ENCODE measurements at regions not wholly inside any gene's neighbourhood (a gene's known extent, or its start where the extent isn't known, plus 50 kb on each side); places are given as distances from the start of the nearest gene placed in this dataset.

DNA sequence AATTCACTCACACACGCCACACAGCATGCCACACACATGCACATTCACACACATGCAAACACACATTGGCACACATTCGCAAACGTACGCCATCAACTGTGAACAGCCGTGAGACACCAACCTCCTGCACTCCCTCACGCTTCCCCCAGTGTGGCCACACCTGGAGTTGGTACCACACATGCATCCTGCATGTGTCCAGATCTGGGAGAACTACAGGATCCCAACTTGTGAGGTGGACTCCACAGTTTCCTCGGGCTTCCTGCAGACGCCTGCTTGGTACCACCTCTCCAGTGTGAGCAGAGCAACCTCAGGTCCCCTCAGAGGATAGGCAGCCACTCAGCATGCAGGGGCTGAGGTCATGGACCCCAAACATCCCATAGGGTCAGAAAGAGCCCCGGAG lies 239.0 kb downstream of the EIPR1 start:
- DNase-seq (ENCODE audit: low read depth) = no peak

- DNase-seq (ENCODE audit: low read depth) = no peak
Observed at GRCh38 chr2:3137651-3138300, 239.8 kb downstream of the EIPR1 start.

GRCh38 chr2:3135676-3136075 lies 241.9 kb downstream of the EIPR1 start:
- no peak for DNase-seq (ENCODE audit: low read depth)

DNA sequence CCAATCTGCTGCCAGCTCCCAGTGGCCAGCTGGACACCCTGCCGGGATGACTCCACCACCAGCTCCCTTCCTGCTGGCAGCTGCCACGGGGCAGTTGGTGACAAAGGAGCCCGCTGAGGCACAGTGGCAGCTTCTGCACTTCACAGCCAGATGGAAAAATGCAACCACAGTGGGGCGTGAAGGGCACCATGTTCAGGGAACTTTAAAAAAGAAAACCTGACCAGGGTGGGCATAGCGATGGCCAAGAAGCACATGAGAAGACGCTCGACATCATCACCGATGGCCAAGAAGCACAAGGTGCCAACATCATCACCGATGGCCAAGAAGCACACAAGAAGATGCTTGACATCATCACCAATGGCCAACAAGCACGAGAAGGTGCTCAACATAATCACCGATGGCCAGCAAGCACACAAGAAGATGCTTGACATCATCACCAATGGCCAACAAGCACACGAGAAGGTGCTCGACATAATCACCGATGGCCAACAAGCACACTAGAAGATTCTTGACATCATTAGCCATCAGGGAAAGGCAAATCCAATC lies 243.5 kb downstream of the EIPR1 start:
- DNase-seq (ENCODE audit: low read depth) = no peak

DNA sequence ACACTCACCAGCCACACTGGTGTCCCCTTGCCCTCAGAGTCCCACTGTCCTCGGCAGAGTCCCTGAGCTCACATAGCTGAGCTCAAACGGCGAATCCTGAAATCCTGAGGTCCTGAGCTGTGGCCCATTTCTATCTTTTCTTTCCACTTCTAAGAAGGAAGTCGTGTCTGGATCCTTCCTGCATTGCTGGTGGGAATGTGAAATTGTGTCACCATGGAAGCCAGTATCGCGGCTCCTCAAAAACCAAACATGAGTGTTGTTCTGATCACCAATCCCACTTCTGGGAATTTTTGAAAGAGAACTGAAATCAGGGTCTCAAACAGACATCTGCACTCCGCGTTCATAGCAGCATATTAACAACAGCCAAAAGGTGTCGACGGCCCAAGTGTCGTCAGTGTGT lies 244.7 kb downstream of the EIPR1 start:
- no peak for DNase-seq (ENCODE audit: low read depth)

- DNase-seq (ENCODE audit: low read depth) = no peak
Observed at GRCh38 chr2:3132466-3132865, 245.2 kb downstream of the EIPR1 start.

DNA sequence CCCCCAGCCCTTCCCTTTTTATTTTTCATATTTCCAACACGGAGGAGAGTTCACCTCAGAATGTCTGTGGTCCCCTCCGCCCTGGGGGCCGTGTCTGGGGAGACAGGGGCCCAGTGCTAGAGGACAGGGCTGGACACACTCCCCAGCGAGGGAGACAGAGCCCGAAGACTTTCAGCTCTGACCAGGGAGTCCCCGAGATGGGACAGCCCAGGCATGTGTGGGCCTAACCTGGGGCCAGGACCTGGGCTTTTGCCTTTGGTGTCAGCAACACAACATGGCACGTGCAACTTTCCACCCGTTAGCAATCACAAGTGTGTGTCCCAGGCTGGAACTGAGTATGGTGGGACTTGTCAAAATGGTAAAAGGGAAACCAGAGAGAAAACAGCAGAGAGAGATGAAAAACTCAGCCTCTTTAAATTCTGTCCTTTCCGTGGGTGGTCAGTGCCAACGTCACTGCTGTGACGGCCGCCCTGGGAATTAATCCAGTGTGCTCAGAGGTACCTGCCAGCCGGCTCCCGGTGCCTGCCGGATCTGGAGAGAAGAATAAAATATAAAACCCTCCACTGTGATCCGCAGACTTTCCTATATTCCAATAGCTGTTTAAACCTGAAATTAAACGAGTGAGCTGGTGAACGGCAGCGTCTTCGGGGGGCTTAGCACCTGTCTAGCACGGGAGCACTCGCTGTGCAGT lies 245.8 kb downstream of the EIPR1 start:
- DNase-seq (ENCODE audit: low read depth) = no peak

- no peak for DNase-seq (ENCODE audit: low read depth)
Observed at GRCh38 chr2:3130889-3131635, 246.6 kb downstream of the EIPR1 start.

- DNase-seq (ENCODE audit: low read depth) = no peak
Observed at GRCh38 chr2:3130444-3130843, 247.2 kb downstream of the EIPR1 start.

DNA sequence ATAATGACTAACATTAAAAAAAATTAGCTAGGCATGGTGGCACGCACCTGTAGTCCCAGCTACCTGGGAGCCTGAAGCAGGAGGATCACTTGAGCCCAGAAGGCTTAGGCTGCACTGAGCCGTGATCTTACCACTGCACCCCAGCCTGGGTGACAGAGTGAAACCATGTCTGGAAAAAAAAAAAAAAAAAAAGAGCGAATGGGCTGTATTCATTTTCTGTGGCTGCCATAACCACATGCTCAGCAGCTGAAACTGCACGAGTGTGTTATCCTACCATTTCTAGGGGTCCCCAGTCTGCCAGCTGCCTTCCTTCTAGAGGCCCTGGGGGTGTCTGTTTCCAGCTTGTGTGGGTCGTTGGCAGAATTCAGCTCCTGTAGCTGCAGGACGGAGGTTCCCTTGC lies 247.8 kb downstream of the EIPR1 start:
- no peak for DNase-seq (ENCODE audit: low read depth)

DNA sequence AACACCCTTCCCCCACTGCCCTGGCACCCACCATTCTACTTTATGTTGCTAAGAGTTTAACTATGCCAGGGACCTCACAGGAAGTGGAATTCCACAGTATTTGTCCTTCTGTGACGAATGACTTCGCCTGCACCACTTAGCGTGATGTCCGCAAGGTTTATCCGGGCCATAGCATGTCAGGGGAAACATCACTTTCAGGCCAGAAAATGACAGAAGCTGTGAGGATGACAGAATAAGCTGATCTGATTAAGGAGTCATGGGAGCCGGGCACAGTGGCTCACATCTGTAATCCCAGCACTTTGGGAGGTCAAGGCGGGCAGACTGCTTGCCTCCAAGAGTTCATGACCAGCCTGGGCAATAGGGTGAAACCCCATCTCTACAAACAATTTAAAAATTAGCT lies 248.8 kb downstream of the EIPR1 start:
- no peak for DNase-seq (ENCODE audit: low read depth)

- DNase-seq (ENCODE audit: low read depth) = no peak
Observed at GRCh38 chr2:3127710-3128109, 249.9 kb downstream of the EIPR1 start.

GRCh38 chr2:3126911-3127621 lies 250.6 kb downstream of the EIPR1 start:
- DNase-seq (ENCODE audit: low read depth) = no peak

DNA sequence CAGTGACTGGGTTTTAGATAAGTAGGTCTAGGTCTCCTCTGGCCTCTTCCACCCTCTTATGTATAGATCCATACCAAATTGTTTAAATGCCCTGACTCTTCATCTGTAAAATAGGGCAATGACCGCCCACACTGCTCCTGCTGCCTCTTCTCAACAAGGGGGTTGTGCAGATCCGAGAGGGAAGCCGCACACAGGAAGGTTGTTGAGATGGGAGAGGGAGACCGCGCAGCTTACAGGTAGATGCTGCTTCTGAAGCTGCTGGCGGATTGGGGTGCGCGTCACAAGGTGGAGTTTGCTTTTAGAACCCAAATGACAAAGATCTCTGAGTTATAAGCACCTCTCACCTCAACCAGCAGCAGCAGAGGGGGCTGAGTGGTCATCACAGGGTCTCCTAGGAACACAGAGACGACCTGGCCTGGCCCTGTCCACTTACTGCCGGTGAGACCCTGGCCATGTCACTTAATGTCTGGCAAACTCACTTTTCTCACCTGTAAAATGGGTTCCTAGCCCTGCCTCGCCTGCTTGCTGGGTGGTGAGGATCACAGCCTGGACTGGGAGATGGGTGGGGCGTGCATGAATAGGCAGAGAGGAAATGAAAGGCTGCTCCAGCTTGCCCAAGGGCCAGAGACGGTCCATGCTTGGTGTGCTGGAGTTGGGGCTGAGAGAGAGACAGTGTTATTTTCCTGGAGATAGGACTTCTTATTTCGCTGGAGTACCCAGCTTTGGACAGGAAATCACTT lies 251.3 kb downstream of the EIPR1 start:
- no peak for DNase-seq (ENCODE audit: low read depth)

DNA sequence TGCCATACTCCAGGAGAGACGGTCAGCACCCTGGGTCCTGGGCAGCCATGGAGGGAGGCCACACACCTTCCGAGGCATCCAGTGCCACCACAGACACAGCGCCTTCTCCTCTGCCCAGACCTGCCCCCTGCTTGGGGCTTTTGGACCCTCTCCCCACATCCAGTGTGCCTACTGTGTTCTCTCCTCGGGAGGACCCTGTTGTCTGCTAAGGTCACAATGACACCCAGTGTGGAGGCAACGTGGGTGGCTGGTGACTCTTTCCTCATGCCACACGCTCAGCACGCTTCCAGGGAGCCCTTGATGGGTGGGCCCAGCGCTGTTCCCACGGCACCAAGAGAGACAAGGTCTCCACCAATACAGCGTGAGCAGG lies 251.9 kb downstream of the EIPR1 start:
- no peak for DNase-seq (ENCODE audit: low read depth)

GRCh38 chr2:3125001-3125760 lies 252.4 kb downstream of the EIPR1 start:
- DNase-seq (ENCODE audit: low read depth) = no peak

DNA sequence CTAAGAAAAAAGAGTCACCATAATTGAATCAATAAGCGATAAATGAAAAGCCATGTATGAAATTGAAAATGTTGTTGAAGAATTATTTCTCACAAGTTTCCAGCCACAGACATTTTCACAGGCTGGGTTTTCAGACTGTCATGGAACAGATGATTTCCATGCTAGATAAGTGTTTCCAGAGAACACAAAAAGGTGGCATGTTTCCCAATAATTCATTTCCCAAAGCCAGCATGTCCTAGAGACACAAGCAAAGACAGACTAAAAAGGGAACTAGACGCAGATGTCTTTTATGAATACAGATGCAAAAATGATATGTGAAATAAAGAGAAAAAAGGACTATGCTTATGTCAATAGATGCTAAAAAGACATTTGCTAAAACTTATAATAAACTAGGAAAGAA lies 255.1 kb downstream of the EIPR1 start:
- DNase-seq (ENCODE audit: low read depth) = no peak

DNA sequence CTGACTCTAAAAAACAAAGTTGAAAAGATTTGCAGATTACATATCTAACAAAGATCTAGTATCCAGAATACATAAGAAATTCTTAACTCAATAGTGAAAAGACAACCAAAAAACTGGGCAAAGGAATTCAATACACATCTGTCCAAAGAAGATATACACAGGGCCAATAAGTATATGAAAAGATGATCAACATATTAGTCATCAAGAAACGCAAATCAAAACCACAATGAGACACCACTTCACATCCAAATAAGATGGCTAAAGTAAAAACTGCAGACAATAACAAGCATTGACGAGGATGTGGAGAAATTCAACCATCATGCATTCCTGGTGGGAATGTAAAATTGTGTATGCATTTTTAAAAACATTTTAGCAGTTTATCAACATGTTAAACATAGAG lies 256.0 kb downstream of the EIPR1 start:
- no peak for DNase-seq (ENCODE audit: low read depth)

DNA sequence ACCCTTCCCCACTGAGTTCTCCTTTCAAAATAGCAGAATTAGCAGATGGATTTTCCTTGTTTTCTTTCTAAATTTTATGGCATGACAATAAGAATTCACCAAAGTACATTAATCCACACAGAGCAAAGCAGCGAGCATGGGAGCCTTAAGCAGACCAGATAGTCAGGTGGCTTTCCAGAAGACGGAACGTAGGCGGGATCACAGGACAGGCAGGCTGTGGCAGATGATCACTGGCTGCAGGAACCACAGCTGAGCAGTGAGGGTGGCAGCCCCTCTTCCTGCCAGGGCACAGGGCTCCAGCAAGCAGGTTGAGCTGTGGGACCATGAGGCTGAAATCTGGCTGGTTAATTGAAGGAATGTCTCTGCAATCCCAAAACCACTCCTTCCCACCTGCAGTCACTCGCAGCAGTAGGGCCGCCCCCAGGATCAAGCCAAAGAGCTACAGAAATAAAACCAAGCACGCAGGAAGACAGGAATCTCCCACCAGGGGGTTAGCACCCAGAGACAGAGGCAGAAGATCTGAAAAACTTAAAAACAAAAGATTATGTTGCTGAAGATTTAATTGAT lies 259.9 kb downstream of the EIPR1 start:
- DNase-seq (ENCODE audit: low read depth) = no peak

- DNase-seq (ENCODE audit: low read depth) = no peak
Observed at GRCh38 chr2:3116371-3116770, 261.2 kb downstream of the EIPR1 start.
